NAMALWA (cell line): ENCODE measurements at regions not wholly inside any gene's neighbourhood (a gene's known extent, or its start where the extent isn't known, plus 50 kb on each side); places are given as distances from the start of the nearest gene placed in this dataset.

ENCODE experiments used
- DNase-seq: peaks from one replicate; pipeline ENCODE4 v3.0.0-alpha.2; 2015; ENCODE audit warnings: low spot score

- no peak for DNase-seq
These were observed 956.5 kb downstream of the CDH11 start for GRCh38 chr16:64165368-64165767.

GRCh38 chr16:64162613-64163375 is 959.1 kb downstream of the CDH11 start:
- DNase-seq = peak; percentile 45

- no peak for DNase-seq
These were observed 961.9 kb downstream of the CDH11 start for GRCh38 chr16:64159976-64160375.

- DNase-seq = no peak
These were observed 962.8 kb downstream of the CDH11 start for GRCh38 chr16:64158941-64159588.

- DNase-seq = no peak
These were observed 968.1 kb downstream of the CDH11 start for GRCh38 chr16:64153718-64154117.

- peak; percentile 6 for DNase-seq
These were observed 969.7 kb downstream of the CDH11 start for GRCh38 chr16:64151990-64152767.

- DNase-seq = no peak
These were observed 971.7 kb downstream of the CDH11 start for GRCh38 chr16:64150193-64150592.

- no peak for DNase-seq
These were observed 972.1 kb downstream of the CDH11 start for GRCh38 chr16:64149756-64150155.

GRCh38 chr16:64148356-64148755 is 973.5 kb downstream of the CDH11 start:
- DNase-seq = no peak

- DNase-seq = no peak
These were observed 973.9 kb downstream of the CDH11 start for GRCh38 chr16:64147941-64148340.

GRCh38 chr16:64144617-64145016 is 977.2 kb downstream of the CDH11 start:
- no peak for DNase-seq

GRCh38 chr16:64138621-64139020 is 983.2 kb downstream of the CDH11 start:
- no peak for DNase-seq

GRCh38 chr16:64138006-64138405 is 983.9 kb downstream of the CDH11 start:
- DNase-seq = no peak

GRCh38 chr16:64136743-64137142 is 985.1 kb downstream of the CDH11 start:
- DNase-seq = no peak

GRCh38 chr16:64136314-64136713 is 985.5 kb downstream of the CDH11 start:
- no peak for DNase-seq

- no peak for DNase-seq
These were observed 988.5 kb downstream of the CDH11 start for GRCh38 chr16:64133366-64133765.

- peak; percentile 41 for DNase-seq
These were observed 989.0 kb downstream of the CDH11 start for GRCh38 chr16:64132759-64133361.

- DNase-seq = peak; percentile 42
These were observed 989.7 kb downstream of the CDH11 start for GRCh38 chr16:64132190-64132589.

GRCh38 chr16:64131423-64131822 is 990.4 kb downstream of the CDH11 start:
- DNase-seq = peak; percentile 39

GRCh38 chr16:64130140-64130539 is 991.7 kb downstream of the CDH11 start:
- no peak for DNase-seq

GRCh38 chr16:64122177-64122576 is 999.7 kb downstream of the CDH11 start:
- no peak for DNase-seq

- no peak for DNase-seq
These were observed 1000.4 kb downstream of the CDH11 start for GRCh38 chr16:64121473-64121872.
